ENCODE measurements at regions not wholly inside any gene's neighbourhood (a gene's known extent, or its start where the extent isn't known, plus 50 kb on each side); places are given as distances from the start of the nearest gene placed in this dataset.
A peak's percentile ranks its signal among the peaks of the same experiment; 100 is the strongest.

- BruUV-seq (replicated peaks) = no TSS peak
- ChIA-PET RAD21 (ENCODE audit: low non-redundant PET in 1 of 2, low total read pairs in 2 of 2, uncharacterized antibody in 2 of 2, unreplicated experiment in 2 of 2) (no interaction called here), CTCF (no interaction called here), POLR2A (no interaction called here)
- no peaks in the 10 kb centered on the region for H3K4me1 ChIP-seq (ENCODE audit: control insufficient read depth in 1 of 2, insufficient read depth in 2 of 2, low read length in 2 of 2)
- no peaks in the 10 kb centered on the region for H3K36me3 ChIP-seq (ENCODE audit: control insufficient read depth in 1 of 2, insufficient read depth in 2 of 2, low read length in 2 of 2)
- H3K9ac ChIP-seq (ENCODE audit: low read length) = no peak overlapping the region
- H4K20me1 ChIP-seq (ENCODE audit: insufficient read depth) = no peaks in the 10 kb centered on the region
- no peak overlapping the region for H3K4me2 ChIP-seq (ENCODE audit: low read length)
- no peaks in the 10 kb centered on the region for H3K9me3 ChIP-seq (ENCODE audit: control insufficient read depth in 1 of 2, insufficient read depth in 1 of 2, low read depth in 1 of 2, low read length in 2 of 2)
- no peaks in the 10 kb centered on the region for H3K27me3 ChIP-seq (ENCODE audit: insufficient read depth, low read length)
- DNase-seq (ENCODE audit: low read depth, low spot score) (no peak), ATAC-seq (no peak)
- H3K79me2 ChIP-seq (ENCODE audit: insufficient read depth, low read length) = no peaks in the 10 kb centered on the region
- no peak overlapping the region for H3K4me3 ChIP-seq (replicated peaks in 1 of 2; ENCODE audit: low read depth in 1 of 2, low read length in 2 of 2)
- intact Hi-C loops (cut with micrococcal nuclease) = no loop called here
- H2AFZ ChIP-seq (ENCODE audit: low read depth, low read length, poor library complexity, severe bottlenecking) = peak overlapping the region; percentile 51
- H3K27ac ChIP-seq (ENCODE audit: low read depth, low read length) = no peak overlapping the region
- TF ChIP-seq EZH2phosphoT487 (IDR thresholded peaks at IDR 0.05; ENCODE audit: borderline replicate concordance) = no peak
- TF ChIP-seq, protein P1, sequence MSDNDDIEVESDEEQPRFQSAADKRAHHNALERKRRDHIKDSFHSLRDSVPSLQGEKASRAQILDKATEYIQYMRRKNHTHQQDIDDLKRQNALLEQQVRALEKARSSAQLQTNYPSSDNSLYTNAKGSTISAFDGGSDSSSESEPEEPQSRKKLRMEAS (IDR thresholded peaks at IDR 0.05) = no peak
- TF ChIP-seq ATF3 (IDR thresholded peaks at IDR 0.05) = no peak
- no peak for TF ChIP-seq YY1 (IDR thresholded peaks at IDR 0.05; ENCODE audit: extremely low read depth, insufficient replicate concordance, low read depth, low read length)
- TF ChIP-seq ZFX (IDR thresholded peaks at IDR 0.05) = no peak
- TF ChIP-seq CBX3 (IDR thresholded peaks at IDR 0.05; ENCODE audit: low read depth) = no peak
- no peak for TF ChIP-seq TCF7L2 (IDR thresholded peaks at IDR 0.05; ENCODE audit: borderline replicate concordance, extremely low read depth, insufficient read depth, insufficient read length)
- no peak for TF ChIP-seq CTCF (IDR thresholded peaks at IDR 0.05 in 2 of 3, conservative IDR thresholded peaks at IDR 0.05 in 1 of 3; ENCODE audit: borderline replicate concordance in 1 of 3, insufficient read depth in 1 of 3, low read depth in 2 of 3, low read length in 2 of 3)
- no peak for TF ChIP-seq FOSL1 (IDR thresholded peaks at IDR 0.05; ENCODE audit: low read depth)
- no peak for TF ChIP-seq REST (IDR thresholded peaks at IDR 0.05; ENCODE audit: low read depth)
- TF ChIP-seq ZBTB33 (IDR thresholded peaks at IDR 0.05; ENCODE audit: extremely low read depth, insufficient replicate concordance, low read length) = no peak
- no peaks in the 10 kb centered on the region for H3K9me2 ChIP-seq (ENCODE audit: insufficient read depth)
Observed at GRCh38 chr13:104017317-104017716, 951.1 kb upstream of the SLC10A2 start.

All from HCT116 (cell line).